HEK293 (cell line): ENCODE measurements at regions not wholly inside any gene's neighbourhood (a gene's known extent, or its start where the extent isn't known, plus 50 kb on each side); places are given as distances from the start of the nearest gene placed in this dataset.

Source experiments
- CTCF ChIA-PET: fragments of 350-600 bp; formaldehyde crosslinking; extraction: SDS; loops from one replicate; lab custom pipeline; 2021; ENCODE audit warnings: antibody characterized with exemption; lab: Yijun Ruan, JAX
- POLR2A ChIA-PET: fragments of 300-600 bp; formaldehyde crosslinking; extraction: SDS; loops from one replicate; lab custom pipeline; 2020; ENCODE audit warnings: antibody characterized with exemption, inconsistent platforms; lab: Yijun Ruan, JAX
- H3K27ac ChIP-seq: fragments of 200-500 bp; sonication (Bioruptor generic); 2 replicates; pipeline ENCODE4 v1.5.1; 2014; ENCODE audit warnings: low read depth, low read length, control low read depth, inconsistent platforms; ENCODE audit errors: extremely low read depth
- H3K36me3 ChIP-seq, 2 experiments: fragments of 200-500 bp in 1 of 2; sonication (Bioruptor generic) in 1 of 2; 1 replicate in 1 of 2; 2 replicates in 1 of 2; pipeline ENCODE4 v1.5.1; 2014 to 2017; ENCODE audit warnings: inconsistent platforms in 2 of 2, low read length in 2 of 2; ENCODE audit not compliant: control insufficient read depth in 2 of 2, insufficient read depth in 1 of 2
- H3K4me1 ChIP-seq: fragments of 200-500 bp; sonication (Bioruptor generic); 2 replicates; pipeline ENCODE4 v1.5.1; 2014; ENCODE audit warnings: mild to moderate bottlenecking, low read length, inconsistent platforms; ENCODE audit not compliant: control insufficient read depth, insufficient read depth
- H3K4me3 ChIP-seq: 2 replicates; pipeline ENCODE4 v1.5.1; 2011; ENCODE audit warnings: low read depth, mild to moderate bottlenecking, control low read depth, low read length, moderate library complexity
- H3K9me3 ChIP-seq: fragments of 200-500 bp; sonication (Bioruptor generic); 2 replicates; pipeline ENCODE4 v1.5.1; 2014; ENCODE audit warnings: low read depth, low read length, inconsistent platforms; ENCODE audit not compliant: control insufficient read depth, insufficient read depth
- BCL11A ChIP-seq: fragments of 450-650 bp; formaldehyde crosslinking; IDR thresholded peaks from 2 replicates; pipeline ENCODE4 v1.5.1; 2016; ENCODE audit warnings: low read depth, missing biosample characterization, missing genetic modification characterization
- FEZF1 ChIP-seq: fragments of 450-650 bp; formaldehyde crosslinking; IDR thresholded peaks from 2 replicates; pipeline ENCODE4 v1.5.1; 2016; ENCODE audit warnings: missing biosample characterization, missing genetic modification characterization
- KLF1 ChIP-seq: fragments of 450-650 bp; formaldehyde crosslinking; IDR thresholded peaks from 2 replicates; pipeline ENCODE4 v1.5.1; 2016; ENCODE audit warnings: missing biosample characterization, missing genetic modification characterization
- OVOL3 ChIP-seq: fragments of 450-650 bp; formaldehyde crosslinking; IDR thresholded peaks from 2 replicates; pipeline ENCODE4 v1.5.1; 2016; ENCODE audit warnings: missing biosample characterization, missing genetic modification characterization
- ZFP37 ChIP-seq: fragments of 450-650 bp; formaldehyde crosslinking; IDR thresholded peaks from 2 replicates; pipeline ENCODE4 v1.5.1; 2016; ENCODE audit warnings: missing biosample characterization, missing genetic modification characterization
- ZIC2 ChIP-seq: fragments of 450-650 bp; formaldehyde crosslinking; IDR thresholded peaks from 2 replicates; pipeline ENCODE4 v1.5.1; 2016; ENCODE audit warnings: missing biosample characterization, missing genetic modification characterization
- ZNF10 ChIP-seq: fragments of 450-650 bp; formaldehyde crosslinking; IDR thresholded peaks from 2 replicates; pipeline ENCODE4 v1.5.1; 2017; ENCODE audit warnings: missing biosample characterization, missing genetic modification characterization
- ZNF140 ChIP-seq: fragments of 450-650 bp; formaldehyde crosslinking; IDR thresholded peaks from 2 replicates; pipeline ENCODE4 v1.5.1; 2016; ENCODE audit warnings: missing biosample characterization, missing genetic modification characterization
- ZNF2 ChIP-seq: fragments of 450-650 bp; formaldehyde crosslinking; IDR thresholded peaks from 2 replicates; pipeline ENCODE4 v1.5.1; 2016; ENCODE audit warnings: missing biosample characterization, missing genetic modification characterization
- ZNF211 ChIP-seq: fragments of 450-650 bp; formaldehyde crosslinking; IDR thresholded peaks from 2 replicates; pipeline ENCODE4 v1.5.1; 2016; ENCODE audit warnings: low read depth, missing biosample characterization, missing genetic modification characterization
- ZNF239 ChIP-seq: fragments of 450-650 bp; formaldehyde crosslinking; IDR thresholded peaks from 2 replicates; pipeline ENCODE4 v1.5.1; 2016; ENCODE audit warnings: missing biosample characterization, missing genetic modification characterization
- ZNF292 ChIP-seq: fragments of 450-650 bp; formaldehyde crosslinking; IDR thresholded peaks from 2 replicates; pipeline ENCODE4 v1.5.1; 2016; ENCODE audit warnings: low read depth, missing biosample characterization, missing genetic modification characterization, borderline replicate concordance
- ZNF302 ChIP-seq: fragments of 450-650 bp; formaldehyde crosslinking; IDR thresholded peaks from 2 replicates; pipeline ENCODE4 v1.5.1; 2016; ENCODE audit warnings: missing biosample characterization, missing genetic modification characterization, low read depth
- ZNF354C ChIP-seq: fragments of 450-650 bp; formaldehyde crosslinking; IDR thresholded peaks from 2 replicates; pipeline ENCODE4 v1.5.1; 2016; ENCODE audit warnings: missing biosample characterization, missing genetic modification characterization, low read depth, borderline replicate concordance
- ZNF473 ChIP-seq: fragments of 450-650 bp; formaldehyde crosslinking; IDR thresholded peaks from 2 replicates; pipeline ENCODE4 v1.5.1; 2017; ENCODE audit warnings: missing biosample characterization, missing genetic modification characterization
- ZNF654 ChIP-seq: fragments of 450-650 bp; formaldehyde crosslinking; IDR thresholded peaks from 2 replicates; pipeline ENCODE4 v1.5.1; 2016; ENCODE audit warnings: low read depth, missing biosample characterization, missing genetic modification characterization
- ZNF791 ChIP-seq: fragments of 450-650 bp; formaldehyde crosslinking; IDR thresholded peaks from 2 replicates; pipeline ENCODE4 v1.5.1; 2016; ENCODE audit warnings: missing biosample characterization, missing genetic modification characterization
- TF ChIP-seq, protein P1 (sequence below): fragments of 450-650 bp; formaldehyde crosslinking; IDR thresholded peaks from 2 replicates; pipeline ENCODE4 v1.5.1; 2016; ENCODE audit warnings: missing biosample characterization, missing genetic modification characterization
- TF ChIP-seq, protein P2 (sequence below): fragments of 450-650 bp; formaldehyde crosslinking; IDR thresholded peaks from 2 replicates; pipeline ENCODE4 v1.5.1; 2016; ENCODE audit warnings: missing biosample characterization, missing genetic modification characterization
- TF ChIP-seq, protein P3 (sequence below): fragments of 450-650 bp; formaldehyde crosslinking; IDR thresholded peaks from 2 replicates; pipeline ENCODE4 v1.5.1; 2017; ENCODE audit warnings: missing biosample characterization, missing genetic modification characterization
- TF ChIP-seq, protein P4 (sequence below): sonication (generic); formaldehyde crosslinking; IDR thresholded peaks from 2 replicates; pipeline ENCODE4 v1.8.1; 2022; ENCODE audit warnings: mild to moderate bottlenecking, moderate library complexity, missing genetic modification reagents
- TF ChIP-seq, protein P5 (sequence below): fragments of 450-650 bp; formaldehyde crosslinking; IDR thresholded peaks from 2 replicates; pipeline ENCODE4 v1.5.1; 2016; ENCODE audit warnings: missing biosample characterization, missing genetic modification characterization, borderline replicate concordance

DNA sequence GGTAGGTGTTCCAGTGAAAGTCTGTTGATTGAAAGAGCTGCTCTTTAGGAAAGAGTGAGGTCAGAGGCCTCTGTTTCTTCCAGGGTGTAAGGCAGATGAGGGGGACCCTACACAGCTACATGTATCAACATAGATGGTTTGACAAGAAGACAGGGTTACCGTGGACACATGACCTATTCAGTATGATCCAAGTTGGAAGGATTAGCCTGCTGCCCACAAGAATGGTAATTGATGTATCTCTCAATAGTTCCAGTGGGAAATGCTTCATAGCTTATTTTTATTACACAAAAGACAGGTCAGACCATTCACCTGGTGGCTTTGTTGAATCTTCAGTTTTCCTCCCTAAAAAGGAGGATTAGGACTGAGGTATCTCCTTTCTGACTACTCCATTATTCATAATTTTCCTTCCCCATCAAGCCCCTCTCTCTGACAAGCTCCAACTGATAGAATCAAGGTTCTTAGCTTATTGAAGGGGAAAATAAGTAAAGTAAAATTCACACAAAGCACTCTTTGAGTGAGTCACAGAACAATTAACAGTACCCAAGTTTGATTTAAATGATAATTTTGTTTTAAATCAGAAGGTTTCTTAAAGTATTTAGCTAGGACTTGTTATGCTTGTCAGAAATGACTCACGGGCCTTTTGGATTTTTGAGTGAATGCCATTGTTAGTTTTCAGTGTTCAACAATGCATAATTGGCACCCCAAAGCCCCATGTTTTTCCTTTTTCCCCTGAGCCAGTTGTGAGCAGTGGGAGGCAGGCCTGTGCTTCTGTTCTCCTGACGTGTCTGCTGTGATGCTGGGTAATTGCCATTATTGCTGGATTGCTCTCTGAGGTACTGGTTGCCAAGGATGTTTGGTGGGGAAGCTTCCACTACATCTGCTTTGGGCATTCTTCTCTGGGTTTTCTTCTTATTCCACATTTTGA lies 373.2 kb downstream of the DDX10 start:
- POLR2A ChIA-PET = no interaction called here
- TF ChIP-seq, protein P1, sequence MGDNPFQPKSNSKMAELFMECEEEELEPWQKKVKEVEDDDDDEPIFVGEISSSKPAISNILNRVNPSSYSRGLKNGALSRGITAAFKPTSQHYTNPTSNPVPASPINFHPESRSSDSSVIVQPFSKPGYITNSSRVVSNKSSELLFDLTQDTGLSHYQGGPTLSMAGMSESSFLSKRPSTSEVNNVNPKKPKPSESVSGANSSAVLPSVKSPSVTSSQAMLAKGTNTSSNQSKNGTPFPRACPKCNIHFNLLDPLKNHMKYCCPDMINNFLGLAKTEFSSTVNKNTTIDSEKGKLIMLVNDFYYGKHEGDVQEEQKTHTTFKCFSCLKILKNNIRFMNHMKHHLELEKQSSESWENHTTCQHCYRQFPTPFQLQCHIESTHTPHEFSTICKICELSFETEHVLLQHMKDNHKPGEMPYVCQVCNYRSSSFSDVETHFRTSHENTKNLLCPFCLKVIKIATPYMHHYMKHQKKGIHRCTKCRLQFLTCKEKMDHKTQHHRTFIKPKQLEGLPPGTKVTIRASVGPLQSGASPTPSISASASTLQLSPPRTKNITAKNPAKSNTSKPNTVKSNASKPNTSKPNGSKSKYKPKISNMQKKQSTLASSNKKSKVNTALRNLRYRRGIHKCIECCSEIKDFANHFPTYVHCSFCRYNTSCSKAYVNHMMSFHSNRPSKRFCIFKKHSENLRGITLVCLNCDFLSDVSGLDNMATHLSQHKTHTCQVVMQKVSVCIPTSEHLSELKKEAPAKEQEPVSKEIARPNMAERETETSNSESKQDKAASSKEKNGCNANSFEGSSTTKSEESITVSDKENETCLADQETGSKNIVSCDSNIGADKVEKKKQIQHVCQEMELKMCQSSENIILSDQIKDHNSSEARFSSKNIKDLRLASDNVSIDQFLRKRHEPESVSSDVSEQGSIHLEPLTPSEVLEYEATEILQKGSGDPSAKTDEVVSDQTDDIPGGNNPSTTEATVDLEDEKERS (tag by site-specific recombination) = no peak
- TF ChIP-seq ZIC2 (tag by site-specific recombination) (no peak), FEZF1 (no peak), OVOL3 (tag by site-specific recombination) (no peak), ZNF239 (tag by site-specific recombination) (no peak), ZNF473 (tag by site-specific recombination) (no peak), ZNF211 (tag by site-specific recombination) (no peak), ZNF292 (tag by site-specific recombination) (no peak), ZNF354C (no peak), ZNF302 (tag by site-specific recombination) (no peak), ZNF2 (tag by site-specific recombination) (no peak), ZNF654 (tag by site-specific recombination) (no peak)
- TF ChIP-seq, protein P2, sequence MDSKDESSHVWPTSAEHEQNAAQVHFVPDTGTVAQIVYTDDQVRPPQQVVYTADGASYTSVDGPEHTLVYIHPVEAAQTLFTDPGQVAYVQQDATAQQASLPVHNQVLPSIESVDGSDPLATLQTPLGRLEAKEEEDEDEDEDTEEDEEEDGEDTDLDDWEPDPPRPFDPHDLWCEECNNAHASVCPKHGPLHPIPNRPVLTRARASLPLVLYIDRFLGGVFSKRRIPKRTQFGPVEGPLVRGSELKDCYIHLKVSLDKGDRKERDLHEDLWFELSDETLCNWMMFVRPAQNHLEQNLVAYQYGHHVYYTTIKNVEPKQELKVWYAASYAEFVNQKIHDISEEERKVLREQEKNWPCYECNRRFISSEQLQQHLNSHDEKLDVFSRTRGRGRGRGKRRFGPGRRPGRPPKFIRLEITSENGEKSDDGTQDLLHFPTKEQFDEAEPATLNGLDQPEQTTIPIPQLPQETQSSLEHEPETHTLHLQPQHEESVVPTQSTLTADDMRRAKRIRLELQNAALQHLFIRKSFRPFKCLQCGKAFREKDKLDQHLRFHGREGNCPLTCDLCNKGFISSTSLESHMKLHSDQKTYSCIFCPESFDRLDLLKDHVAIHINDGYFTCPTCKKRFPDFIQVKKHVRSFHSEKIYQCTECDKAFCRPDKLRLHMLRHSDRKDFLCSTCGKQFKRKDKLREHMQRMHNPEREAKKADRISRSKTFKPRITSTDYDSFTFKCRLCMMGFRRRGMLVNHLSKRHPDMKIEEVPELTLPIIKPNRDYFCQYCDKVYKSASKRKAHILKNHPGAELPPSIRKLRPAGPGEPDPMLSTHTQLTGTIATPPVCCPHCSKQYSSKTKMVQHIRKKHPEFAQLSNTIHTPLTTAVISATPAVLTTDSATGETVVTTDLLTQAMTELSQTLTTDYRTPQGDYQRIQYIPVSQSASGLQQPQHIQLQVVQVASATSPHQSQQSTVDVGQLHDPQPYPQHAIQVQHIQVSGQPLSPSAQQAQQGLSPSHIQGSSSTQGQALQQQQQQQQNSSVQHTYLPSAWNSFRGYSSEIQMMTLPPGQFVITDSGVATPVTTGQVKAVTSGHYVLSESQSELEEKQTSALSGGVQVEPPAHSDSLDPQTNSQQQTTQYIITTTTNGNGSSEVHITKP (tag by site-specific recombination) = no peak
- TF ChIP-seq, protein P3, sequence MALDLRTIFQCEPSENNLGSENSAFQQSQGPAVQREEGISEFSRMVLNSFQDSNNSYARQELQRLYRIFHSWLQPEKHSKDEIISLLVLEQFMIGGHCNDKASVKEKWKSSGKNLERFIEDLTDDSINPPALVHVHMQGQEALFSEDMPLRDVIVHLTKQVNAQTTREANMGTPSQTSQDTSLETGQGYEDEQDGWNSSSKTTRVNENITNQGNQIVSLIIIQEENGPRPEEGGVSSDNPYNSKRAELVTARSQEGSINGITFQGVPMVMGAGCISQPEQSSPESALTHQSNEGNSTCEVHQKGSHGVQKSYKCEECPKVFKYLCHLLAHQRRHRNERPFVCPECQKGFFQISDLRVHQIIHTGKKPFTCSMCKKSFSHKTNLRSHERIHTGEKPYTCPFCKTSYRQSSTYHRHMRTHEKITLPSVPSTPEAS = no peak
- TF ChIP-seq, protein P4, sequence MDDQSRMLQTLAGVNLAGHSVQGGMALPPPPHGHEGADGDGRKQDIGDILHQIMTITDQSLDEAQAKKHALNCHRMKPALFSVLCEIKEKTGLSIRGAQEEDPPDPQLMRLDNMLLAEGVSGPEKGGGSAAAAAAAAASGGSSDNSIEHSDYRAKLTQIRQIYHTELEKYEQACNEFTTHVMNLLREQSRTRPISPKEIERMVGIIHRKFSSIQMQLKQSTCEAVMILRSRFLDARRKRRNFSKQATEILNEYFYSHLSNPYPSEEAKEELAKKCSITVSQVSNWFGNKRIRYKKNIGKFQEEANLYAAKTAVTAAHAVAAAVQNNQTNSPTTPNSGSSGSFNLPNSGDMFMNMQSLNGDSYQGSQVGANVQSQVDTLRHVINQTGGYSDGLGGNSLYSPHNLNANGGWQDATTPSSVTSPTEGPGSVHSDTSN (CRISPR knock-in tag) = no peak
- Histone ChIP-seq H3K36me3 (no peaks in the 10 kb centered on the region), H3K9me3 (no peaks in the 10 kb centered on the region), H3K4me1 (no peaks in the 10 kb centered on the region), H3K4me3 (no peak overlapping the region), H3K27ac (no peak overlapping the region)
- CTCF ChIA-PET = no interaction called here

DNA sequence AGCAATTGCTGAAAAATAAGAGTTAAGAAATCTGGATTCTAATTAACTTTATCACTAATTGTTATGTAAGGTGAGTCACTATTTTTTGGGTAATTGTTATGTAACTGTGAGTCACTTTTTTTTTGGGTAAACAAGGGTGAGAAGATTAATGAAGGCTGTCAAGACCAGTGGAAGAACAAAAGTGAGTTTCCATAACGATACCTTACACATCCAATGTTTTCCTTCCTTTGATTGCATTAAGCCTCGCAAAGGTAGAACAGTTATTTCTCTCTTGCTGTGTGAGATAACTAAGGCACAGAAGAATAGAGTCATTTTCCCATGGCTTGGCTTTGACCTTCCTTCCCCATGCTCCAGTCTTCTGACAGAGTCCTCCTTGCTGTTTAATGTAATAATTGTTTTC lies 374.7 kb downstream of the DDX10 start:
- H3K27ac ChIP-seq = no peak overlapping the region
- ChIA-PET CTCF (interaction anchor here (0.7 to 1.8 kb wide), 3 partner anchors 15 to 186 kb away, joined by 3 to 4 read pairs (median 3); no protein-coding TSS in a partner anchor), POLR2A (no interaction called here)
- H3K9me3 ChIP-seq = no peaks in the 10 kb centered on the region
- no peaks in the 10 kb centered on the region for H3K36me3 ChIP-seq
- no peaks in the 10 kb centered on the region for H3K4me1 ChIP-seq
- no peak overlapping the region for H3K4me3 ChIP-seq
- no peak for TF ChIP-seq KLF1
- TF ChIP-seq BCL11A = no peak
- no peak for TF ChIP-seq ZNF473 (tag by site-specific recombination)
- TF ChIP-seq ZNF791 = no peak
- no peak for TF ChIP-seq ZNF10 (tag by site-specific recombination)
- TF ChIP-seq, protein P5, sequence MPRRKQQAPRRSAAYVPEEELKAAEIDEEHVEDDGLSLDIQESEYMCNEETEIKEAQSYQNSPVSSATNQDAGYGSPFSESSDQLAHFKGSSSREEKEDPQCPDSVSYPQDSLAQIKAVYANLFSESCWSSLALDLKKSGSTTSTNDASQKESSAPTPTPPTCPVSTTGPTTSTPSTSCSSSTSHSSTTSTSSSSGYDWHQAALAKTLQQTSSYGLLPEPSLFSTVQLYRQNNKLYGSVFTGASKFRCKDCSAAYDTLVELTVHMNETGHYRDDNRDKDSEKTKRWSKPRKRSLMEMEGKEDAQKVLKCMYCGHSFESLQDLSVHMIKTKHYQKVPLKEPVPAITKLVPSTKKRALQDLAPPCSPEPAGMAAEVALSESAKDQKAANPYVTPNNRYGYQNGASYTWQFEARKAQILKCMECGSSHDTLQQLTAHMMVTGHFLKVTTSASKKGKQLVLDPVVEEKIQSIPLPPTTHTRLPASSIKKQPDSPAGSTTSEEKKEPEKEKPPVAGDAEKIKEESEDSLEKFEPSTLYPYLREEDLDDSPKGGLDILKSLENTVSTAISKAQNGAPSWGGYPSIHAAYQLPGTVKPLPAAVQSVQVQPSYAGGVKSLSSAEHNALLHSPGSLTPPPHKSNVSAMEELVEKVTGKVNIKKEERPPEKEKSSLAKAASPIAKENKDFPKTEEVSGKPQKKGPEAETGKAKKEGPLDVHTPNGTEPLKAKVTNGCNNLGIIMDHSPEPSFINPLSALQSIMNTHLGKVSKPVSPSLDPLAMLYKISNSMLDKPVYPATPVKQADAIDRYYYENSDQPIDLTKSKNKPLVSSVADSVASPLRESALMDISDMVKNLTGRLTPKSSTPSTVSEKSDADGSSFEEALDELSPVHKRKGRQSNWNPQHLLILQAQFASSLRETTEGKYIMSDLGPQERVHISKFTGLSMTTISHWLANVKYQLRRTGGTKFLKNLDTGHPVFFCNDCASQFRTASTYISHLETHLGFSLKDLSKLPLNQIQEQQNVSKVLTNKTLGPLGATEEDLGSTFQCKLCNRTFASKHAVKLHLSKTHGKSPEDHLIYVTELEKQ = no peak
- TF ChIP-seq FEZF1 = no peak
- TF ChIP-seq ZNF140 (tag by site-specific recombination) = no peak
- no peak for TF ChIP-seq ZFP37 (tag by site-specific recombination)
